Stimulated activated naive B cell treated with anti-CD40 and anti-IgM and Interleukin-4, amounts not matched to agents 10 μg/mL and 1 μg/mL and 100 μg/mL, for 72 hours (primary cell): ENCODE measurements at regions not wholly inside any gene's neighbourhood (a gene's known extent, or its start where the extent isn't known, plus 50 kb on each side); places are given as distances from the start of the nearest gene placed in this dataset.

Source experiments
- ATAC-seq, 2 donors: fragments of 150-1000 bp; cut with Tn5 transposase; replicated peaks; 2 replicates each; pipeline ENCODE4 v1.10.0; 2021; ENCODE audit warnings: moderate library complexity in 1 of 2
- DNase-seq: peaks from one replicate; pipeline ENCODE4 v3.0.0; 2021
- H3K27ac Mint-ChIP-seq: one replicate; pipeline ENCODE4 v1.8.0; 2022; ENCODE audit warnings: mild to moderate bottlenecking, mixed read lengths
- H3K27me3 Mint-ChIP-seq, 2 donors: one replicate each; pipeline ENCODE4 v1.8.0; 2022; ENCODE audit warnings: mixed read lengths in 2 of 2
- H3K36me3 Mint-ChIP-seq, 2 donors: one replicate each; pipeline ENCODE4 v1.8.0; 2022; ENCODE audit warnings: mixed read lengths in 2 of 2, mild to moderate bottlenecking in 1 of 2
- H3K4me1 Mint-ChIP-seq, 2 donors: one replicate each; pipeline ENCODE4 v1.8.0; 2022; ENCODE audit warnings: mixed read lengths in 2 of 2, mild to moderate bottlenecking in 1 of 2
- H3K4me3 Mint-ChIP-seq, 2 donors: one replicate each; pipeline ENCODE4 v1.8.0; 2022; ENCODE audit warnings: mild to moderate bottlenecking in 2 of 2, mixed read lengths in 2 of 2, moderate library complexity in 1 of 2
- H3K9me3 Mint-ChIP-seq, 2 donors: one replicate each; pipeline ENCODE4 v1.8.0; 2022; ENCODE audit warnings: mixed read lengths in 2 of 2, mild to moderate bottlenecking in 1 of 2

GRCh38 chr15:25930931-25931330 is 67.8 kb upstream of the ATP10A start:
- Mint-ChIP-seq H3K9me3 (peaks cover 9 to 17% of the 10 kb centered on the region in 2 donors), H3K27me3 (peaks cover 27 to 45% of the 10 kb centered on the region in 2 donors), H3K27ac (no peak overlapping the region), H3K4me3 (no peak overlapping the region), H3K4me1 (peaks cover 6 to 12% of the 10 kb centered on the region in 2 donors), H3K36me3 (peaks cover 5 to 8% of the 10 kb centered on the region in 2 donors)
- DNase-seq, result no peak
- ATAC-seq, result no peak
